Kidney glomerular epithelial cell (primary cell): ENCODE measurements at regions not wholly inside any gene's neighbourhood (a gene's known extent, or its start where the extent isn't known, plus 50 kb on each side); places are given as distances from the start of the nearest gene placed in this dataset.
"Not testable (repeated sequence)": the region's sequence is repeated elsewhere in the genome, so short reads cannot be mapped to it uniquely, and the experiment has no call there.

Experiments used
- DNase-seq: peaks from one replicate; lab custom pipeline; 2025; lab: John Stamatoyannopoulos, UW

DNA sequence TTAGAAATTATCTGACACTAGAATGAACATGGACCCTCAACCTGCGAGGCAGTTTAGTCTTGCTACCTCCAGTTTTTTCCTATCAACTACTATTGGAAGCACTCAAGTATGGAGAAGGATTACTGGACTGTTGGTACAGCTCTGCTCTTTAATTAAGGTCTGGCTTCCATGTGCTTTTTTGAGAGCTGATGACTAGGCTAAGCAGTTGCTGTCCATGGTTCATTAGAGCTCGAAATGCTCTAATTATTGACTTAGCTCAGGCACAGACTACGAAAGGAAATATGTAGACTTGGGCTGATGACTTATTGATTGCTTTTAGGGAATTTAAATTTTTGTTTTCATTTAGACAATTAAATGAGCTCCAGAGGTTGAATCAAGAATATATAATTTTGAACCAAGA is 1281.6 kb downstream of the HACE1 start:
- no peak for DNase-seq

DNA sequence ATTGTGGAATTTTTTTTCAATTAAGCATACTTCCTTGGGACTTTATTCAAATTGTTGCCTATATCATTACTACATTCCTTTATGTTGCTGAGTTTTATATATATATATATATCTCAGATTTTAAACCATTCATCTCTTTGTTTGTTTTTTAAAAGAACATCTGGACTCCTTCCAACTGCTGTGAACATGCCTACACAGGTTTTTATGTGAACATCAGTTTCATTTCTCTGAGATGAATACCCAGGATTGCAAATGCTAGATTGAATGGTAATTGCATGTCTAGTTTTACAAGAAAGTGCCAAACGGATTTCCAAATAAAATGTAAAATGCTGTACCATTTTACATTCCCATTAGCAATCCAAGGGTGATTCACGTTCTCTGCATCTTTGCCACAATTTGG is 1289.3 kb downstream of the HACE1 start:
- DNase-seq: no peak

DNA sequence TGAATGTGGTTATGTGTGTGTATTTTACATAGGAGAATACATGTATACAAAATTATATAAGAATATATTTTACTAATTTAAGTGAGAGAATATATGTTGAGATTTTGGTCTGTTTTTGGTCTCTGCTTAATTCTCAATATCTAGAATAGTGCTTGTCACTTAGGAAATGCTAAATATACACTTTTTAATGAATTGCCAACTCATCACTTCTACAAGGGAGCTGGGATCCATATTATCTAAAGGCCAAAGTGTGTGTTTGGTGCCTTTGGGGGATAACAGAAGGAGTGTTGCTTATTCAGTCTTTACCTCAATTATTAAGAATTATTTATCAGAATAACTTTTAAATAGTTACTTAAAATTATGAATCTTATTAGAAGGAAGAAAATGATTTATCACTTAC is 1304.8 kb downstream of the HACE1 start:
- no peak for DNase-seq

DNA sequence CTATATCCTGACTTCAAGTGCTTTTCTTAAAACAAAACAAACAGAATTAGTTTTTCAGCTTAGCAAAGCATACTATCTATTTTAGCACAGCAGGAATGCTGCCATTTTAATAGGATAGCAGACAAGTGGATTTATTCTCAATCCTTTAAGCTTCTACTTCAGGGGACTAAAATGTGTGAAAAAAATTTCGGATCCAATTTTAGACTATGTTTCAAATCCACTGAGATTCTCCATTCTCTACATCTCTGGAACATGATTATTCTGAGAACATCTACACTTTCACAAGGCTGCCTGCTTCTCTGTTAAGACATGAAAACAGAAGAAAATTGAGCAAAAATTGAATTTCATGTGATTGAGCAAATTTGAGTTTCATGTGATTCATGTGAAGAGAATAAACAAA is 1321.3 kb downstream of the HACE1 start:
- DNase-seq: no peak

DNA sequence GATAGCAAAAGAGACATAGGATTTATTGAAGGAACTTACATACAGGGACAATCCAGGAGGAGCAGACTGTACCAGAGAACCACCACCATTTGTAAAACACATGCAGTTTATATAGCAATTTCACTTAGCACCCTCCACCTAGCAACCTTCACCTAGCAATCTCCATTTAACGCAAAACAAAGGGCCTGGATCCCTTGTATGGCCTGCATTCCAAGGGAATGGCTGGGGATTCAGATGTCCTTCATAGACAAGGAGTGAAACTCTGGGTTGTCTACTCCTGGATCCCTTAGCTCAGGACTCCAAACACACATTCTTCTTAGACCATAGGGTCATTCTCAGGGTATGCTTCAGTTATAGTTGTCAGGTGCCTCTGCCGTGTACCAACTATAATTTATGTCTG is 1324.9 kb downstream of the HACE1 start:
- no peak for DNase-seq

DNA sequence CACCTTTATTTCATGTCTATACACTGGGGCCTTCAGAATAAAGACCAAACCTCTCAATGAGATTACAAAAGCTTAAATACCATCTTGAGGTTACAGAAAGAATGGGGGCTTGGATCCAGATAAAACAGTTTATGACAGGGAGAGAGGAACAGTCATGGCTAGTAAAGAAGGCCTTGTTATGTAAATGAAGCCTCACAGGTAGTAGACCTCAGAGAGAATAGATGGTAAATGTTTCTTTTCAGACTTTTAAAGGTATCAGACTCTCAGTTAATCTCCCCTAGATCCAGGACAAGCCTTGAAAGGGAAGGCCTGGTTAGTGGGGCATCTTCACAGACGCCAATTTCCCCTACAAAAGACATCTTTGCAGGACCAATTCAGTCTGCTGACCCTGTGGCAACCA is 1325.6 kb downstream of the HACE1 start:
- no peak for DNase-seq

DNA sequence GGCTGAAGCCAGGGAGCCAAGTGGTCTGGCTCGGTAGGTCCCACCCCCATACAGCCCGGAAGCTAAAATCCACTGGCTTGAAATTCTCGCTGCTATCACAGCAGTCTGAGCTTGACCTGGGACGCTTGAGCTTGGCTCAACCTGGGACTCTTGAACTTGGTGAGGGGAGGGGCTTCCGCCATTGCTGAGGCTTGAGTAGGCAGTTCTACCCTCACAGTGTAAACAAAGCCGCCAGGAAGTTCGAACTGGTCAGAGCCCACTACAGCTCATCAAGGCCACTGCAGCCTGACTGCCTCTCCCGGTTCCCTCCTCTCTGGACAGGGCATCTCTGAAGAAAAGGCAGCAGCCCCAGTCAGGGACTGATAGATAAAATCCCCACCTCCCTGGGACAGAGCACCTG is 1337.7 kb downstream of the HACE1 start:
- DNase-seq: no peak

DNA sequence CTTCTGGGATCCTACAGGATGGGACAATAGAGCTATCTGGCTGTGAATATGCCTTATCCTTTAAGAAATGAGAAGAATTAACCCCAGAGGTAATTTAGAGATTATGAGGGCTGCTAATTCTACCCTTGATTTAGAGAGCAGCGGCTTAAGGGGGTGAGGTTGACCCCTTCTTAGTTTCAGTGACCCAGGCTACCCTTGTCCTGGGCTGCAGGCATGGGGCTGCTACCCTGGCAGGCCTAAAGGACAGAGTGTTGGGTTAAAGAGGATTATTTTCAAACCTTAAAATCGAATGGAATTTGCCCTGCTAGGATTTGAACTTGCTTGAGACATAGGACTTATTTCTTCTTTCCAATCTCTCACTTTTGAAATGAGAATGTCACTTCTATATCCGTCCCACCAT is 1343.4 kb downstream of the HACE1 start:
- no peak for DNase-seq

DNA sequence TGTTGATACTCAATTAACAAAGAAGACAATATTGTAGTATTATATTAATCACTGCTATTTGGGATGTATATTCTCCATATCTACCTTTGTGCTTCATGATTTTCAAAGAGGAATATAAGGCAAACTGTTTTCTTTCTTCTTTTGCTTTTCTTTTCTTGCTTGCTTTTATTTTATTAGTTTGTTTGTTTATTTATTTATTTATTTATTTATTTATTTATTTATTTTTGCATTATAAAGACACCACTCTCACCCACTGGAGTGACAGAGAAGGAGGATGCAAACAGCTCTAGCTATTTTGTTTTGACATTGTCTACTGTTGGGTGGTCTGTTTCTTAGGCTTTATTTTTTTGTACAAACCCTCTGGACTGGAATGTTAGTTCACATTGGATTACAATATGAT is 1352.7 kb downstream of the HACE1 start:
- no peak for DNase-seq

DNA sequence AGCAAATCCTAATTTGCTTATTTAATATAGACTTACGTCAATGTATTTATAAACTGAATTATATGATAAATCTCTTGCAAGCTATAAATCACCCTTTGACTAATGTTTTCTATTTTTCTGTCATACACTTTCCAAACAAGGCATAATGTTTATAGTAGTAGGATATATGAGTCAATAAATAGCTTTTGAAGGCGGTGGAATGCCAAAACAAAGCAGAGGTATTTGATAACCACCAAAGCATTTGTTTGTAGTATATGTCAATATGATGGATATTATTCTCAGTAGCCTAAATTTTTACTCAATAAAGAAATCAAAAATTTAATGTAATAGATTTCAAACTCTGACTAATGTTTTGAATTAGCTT is 1354.6 kb downstream of the HACE1 start:
- no peak for DNase-seq

DNA sequence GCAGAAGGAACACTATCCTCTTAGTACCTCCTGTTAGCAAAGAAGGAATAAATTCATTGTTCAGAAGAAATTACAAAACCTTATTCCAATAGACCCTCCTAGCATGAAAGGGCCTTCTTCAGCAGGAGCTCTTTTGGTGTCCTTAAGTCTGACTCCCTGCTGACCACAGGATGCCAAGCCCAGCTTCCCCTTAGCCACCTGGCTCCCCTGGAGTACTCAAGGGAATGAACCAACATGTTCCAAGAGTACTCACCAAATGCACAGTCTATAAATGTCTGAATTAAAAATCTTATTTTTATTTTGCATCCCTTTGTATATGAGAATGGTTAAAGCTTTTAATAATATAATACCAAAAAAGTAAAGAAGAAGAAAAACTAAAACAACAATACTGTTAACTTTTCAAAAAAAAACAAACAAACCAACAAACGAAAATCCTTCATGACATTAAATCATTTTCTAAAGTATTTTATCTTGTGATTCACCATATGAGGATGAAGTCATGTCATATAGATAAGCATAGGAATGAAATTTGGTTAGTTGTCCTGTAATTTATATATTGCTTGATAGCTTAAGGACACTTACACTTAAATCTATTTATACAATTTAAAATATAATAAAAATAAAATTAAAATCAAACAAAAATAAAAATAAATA is 1355.1 kb downstream of the HACE1 start:
- no peak for DNase-seq

DNA sequence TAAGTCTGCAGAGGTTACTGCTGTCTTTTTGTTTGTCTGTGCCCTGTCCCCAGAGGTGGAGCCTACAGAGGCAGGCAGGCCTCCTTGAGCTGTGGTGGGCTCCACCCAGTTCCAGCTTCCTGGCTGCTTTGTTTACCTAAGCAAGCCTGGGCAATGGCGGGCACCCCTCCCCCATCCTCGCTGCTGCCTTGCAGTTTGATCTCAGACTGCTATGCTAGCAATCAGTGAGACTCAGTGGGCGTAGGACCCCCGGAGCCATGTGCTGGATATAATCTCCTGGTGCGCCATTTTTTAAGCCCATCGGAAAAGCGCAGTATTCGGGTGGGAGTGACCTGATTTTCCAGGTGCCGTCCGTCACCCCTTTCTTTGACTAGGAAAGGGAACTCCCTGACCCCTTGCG is 1363.1 kb downstream of the HACE1 start:
- not testable (repeated sequence) for DNase-seq

DNA sequence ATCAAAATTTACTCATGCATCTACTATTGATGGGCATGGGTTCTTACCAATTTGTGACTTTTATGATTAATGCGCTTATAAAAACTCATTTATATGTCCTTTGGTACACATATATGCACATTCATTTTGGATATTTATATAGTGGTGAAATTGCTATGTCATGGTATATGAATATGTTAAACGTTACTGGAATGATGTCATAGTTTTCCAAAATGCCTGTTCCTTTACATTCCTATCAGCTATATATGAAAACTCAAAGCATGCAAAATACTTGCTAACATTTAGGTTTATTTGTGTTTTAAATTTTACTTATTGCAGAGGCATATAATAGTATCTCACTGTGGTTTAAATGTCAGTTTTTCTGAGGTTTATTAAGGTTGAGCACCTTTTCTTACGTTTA is 1403.1 kb downstream of the HACE1 start:
- no peak for DNase-seq

DNA sequence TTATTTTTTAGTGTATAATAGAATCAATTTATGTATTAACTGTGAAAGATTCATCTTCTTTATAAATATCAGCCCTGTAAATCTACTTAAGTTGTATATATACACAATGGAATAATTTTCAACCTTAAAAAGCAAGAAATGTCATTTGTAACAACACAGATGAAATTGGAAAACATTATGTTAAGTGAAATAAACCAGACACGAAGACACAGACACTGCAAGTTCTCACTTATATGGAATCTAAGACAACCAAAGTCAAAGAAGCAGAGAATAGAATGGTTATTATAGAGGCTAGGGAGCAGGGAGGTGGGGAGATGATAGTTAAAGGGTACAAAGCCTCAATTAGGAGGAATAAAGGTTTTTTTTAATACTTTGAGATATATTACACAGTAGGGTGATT is 1404.4 kb downstream of the HACE1 start:
- DNase-seq: no peak

DNA sequence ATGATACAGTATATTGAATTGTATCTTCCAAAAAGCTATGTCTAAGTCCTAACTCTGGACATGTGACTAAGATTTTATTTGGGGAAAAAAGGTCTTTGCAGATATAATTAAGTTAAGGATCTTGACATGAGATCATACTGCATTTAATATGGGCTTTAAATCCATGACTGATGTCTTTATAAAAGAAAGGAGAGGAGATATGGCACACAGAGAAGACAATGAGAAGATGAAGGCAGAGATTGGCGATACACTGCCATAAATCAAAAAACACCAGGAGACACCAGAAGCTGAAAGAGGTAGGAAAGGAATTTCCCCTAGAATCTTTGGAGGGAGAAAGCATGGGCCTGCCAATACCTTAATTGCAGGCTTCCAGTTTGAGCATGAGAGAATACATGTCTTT is 1450.2 kb downstream of the HACE1 start:
- DNase-seq: no peak

DNA sequence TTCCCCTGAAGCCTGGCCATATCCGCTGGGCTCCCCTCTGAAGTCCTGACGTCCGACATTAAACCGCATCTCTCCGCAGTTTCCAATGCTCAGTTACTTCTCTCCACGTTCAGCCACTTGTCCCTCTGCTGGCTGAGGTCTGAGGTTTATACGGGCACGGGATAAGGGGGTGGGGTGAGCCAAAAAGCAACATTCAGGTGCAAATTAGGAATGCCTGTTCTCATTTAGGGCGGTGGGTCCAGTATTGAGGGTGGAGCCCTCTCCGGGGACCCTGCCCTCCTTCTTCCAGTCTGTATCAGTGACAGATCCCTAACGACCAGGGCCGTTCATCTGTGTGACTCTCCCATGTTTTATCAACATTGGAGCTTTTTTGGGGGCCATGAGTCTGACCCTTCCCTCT is 1454.4 kb downstream of the HACE1 start:
- no peak for DNase-seq

DNA sequence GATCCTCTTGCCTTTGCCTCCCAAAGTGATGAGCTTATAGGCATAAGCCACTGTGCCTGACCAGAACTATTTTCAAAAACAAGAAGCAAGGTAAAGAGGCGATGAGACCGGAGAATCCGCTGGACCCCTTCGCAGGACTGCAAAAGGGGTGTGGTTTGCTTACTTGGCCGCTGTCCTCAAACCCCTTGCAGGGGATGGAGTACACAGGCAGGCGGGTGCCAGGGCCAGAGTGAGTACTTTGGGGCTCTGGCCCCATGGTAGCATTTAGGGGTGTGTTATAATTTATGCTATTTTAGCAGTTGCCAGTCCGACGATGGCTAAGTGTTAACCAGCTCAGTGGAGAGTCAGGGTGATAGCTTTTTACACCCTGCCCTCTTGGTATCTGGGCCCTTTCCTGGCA is 1454.9 kb downstream of the HACE1 start:
- DNase-seq: no peak

DNA sequence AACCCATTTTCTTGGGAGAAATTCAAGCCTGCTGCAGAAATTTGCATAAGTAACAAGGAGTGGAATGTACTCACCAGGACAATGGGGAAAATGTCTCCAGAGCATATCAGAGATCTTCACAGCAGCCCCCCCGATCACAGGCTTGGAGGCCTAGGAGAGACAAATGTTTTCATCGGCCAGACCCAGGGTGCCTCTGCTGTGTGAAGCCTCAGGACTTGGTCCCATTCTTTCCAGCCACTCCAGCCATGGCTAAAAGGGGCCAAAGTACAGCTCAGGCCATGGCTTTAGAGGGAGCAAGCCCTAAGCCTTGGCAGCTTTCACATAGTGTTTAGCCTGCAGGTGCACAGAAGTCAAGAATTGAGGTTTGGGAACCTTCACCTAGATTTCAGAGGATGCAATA is 1463.0 kb downstream of the HACE1 start:
- no peak for DNase-seq

DNA sequence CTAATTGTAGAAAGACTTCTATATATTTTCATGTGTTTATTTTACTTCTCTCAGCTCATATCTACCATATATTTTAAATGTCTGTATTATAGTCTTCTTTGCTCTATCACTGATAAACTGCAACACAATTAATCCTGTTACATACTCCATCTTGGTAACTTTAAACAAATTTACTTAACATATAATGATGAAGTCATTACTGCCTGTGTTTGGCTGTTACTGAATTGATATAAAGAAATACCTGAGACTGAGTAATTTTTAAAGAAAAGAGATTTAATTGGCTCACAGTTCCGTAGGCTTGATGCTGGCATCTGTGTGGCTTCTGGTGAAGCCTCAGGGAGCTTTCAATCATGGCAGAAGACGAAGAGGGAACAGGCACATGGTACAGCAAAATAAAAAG is 1480.4 kb downstream of the HACE1 start:
- DNase-seq: no peak

DNA sequence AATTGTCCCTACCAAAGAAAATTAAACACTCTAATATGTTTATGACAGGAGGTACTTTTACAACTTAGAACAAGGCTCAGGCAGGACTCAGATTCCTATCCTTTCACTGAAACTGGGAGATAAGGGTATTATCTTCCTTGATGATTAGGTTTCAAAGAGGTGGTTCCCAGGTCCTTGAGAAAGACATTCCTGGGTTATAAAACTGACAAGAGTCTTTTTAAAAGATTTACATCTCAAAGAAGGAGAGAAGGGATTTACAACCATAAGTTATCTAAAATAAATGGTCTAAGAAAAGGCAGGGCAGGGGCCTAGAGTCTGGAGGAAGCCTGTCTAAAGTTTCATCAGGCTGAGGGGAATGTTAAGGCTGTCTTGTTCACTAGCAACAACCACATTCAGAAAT is 1492.5 kb downstream of the HACE1 start:
- DNase-seq: no peak

DNA sequence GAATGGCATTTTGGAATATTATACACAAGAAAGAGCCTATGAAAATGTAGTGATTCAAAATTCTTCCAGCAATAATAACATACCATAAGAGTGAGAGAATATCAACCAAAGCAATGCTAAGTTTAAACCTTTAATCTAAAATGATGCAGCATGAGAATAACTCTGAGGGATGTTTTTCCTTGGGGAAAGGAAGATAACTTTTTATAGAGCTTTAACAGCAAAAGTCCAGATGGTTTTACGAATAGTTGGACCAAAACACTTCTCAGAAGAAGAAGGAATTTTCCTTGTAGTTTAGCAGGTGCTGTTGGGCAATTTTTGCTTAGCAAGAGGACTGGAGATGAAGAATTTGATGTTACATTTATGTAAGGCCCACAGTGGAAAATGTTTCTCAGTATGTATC is 1503.2 kb downstream of the HACE1 start:
- no peak for DNase-seq

DNA sequence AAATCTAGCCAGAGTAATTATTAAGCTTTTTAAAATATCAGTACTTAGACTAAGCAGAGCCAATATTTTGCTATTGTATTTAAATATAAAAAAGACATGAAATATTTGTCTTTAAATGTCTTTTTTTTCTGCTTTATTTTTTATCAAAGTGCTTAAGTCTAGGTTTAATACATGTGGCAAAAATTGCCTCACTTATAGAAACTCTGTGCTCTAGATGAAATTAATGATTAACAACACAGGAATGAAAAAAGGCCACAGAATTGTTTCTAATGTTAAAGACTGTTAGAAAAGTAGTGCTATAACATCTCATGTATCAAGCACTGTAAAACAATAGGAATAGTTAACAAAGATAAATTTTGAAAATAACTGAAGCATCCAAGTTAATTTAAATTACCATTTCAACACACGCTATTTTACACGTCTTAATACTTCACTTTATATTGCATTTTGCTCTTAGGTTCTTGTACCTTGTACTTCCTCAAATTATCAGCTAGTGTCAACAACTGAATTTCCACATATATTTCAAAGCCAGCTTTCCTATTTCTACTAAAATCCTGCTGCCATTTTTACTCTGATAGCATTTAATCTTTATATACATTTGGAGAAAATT is 1515.1 kb downstream of the HACE1 start:
- no peak for DNase-seq

DNA sequence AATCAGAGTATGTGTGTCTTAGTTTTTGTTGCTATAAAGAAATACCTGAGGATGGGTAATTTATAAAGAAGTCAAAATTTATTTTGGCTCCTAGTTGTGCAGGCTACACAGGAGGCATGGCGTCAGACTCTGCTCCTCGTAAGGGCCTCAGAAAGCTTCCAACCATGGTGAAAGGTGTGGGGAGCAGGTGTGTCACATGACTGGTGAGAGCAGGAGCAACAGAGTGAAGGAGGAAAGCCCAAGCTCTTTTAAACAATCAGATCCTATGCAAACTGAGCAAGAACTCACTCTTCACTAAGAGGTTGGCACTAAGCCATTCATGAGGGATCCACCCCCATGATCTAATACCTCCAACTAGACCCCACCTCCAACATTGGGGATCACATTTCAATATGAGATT is 1524.3 kb downstream of the HACE1 start:
- DNase-seq: no peak
